ENCODE measurements at regions not wholly inside any gene's neighbourhood (a gene's known extent, or its start where the extent isn't known, plus 50 kb on each side); places are given as distances from the start of the nearest gene placed in this dataset.

- TF ChIP-seq, protein P1, sequence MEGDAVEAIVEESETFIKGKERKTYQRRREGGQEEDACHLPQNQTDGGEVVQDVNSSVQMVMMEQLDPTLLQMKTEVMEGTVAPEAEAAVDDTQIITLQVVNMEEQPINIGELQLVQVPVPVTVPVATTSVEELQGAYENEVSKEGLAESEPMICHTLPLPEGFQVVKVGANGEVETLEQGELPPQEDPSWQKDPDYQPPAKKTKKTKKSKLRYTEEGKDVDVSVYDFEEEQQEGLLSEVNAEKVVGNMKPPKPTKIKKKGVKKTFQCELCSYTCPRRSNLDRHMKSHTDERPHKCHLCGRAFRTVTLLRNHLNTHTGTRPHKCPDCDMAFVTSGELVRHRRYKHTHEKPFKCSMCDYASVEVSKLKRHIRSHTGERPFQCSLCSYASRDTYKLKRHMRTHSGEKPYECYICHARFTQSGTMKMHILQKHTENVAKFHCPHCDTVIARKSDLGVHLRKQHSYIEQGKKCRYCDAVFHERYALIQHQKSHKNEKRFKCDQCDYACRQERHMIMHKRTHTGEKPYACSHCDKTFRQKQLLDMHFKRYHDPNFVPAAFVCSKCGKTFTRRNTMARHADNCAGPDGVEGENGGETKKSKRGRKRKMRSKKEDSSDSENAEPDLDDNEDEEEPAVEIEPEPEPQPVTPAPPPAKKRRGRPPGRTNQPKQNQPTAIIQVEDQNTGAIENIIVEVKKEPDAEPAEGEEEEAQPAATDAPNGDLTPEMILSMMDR (IDR thresholded peaks at IDR 0.05) = no peak
- TF ChIP-seq POLR2A (IDR thresholded peaks at IDR 0.05) = no peak
Observed at GRCh38 chr4:20408611-20409010, 156.9 kb downstream of the SLIT2 start.
